ENCODE measurements at regions not wholly inside any gene's neighbourhood (a gene's known extent, or its start where the extent isn't known, plus 50 kb on each side); places are given as distances from the start of the nearest gene placed in this dataset.

GRCh38 chr4:89604951-89605350, 232.0 kb downstream of the SNCA start:
- TF ChIP-seq CTCF (IDR thresholded peaks at IDR 0.05; ENCODE audit: low read depth, low read length, poor library complexity, severe bottlenecking) (no peak), EZH2phosphoT487 (IDR thresholded peaks at IDR 0.05; ENCODE audit: borderline replicate concordance, low read length) (no peak)

Data from DOHH2 (cell line).